T-helper 2 cell treated with Interferon-gamma antibody and Interleukin-4, amounts not matched to agents 5 μg/mL and 100 μg/mL, for 36 hours (primary cell): ENCODE measurements at regions not wholly inside any gene's neighbourhood (a gene's known extent, or its start where the extent isn't known, plus 50 kb on each side); places are given as distances from the start of the nearest gene placed in this dataset.

Experiments used
- DNase-seq: peaks from one replicate; pipeline ENCODE4 v3.0.0; 2021; ENCODE audit warnings: low spot score
- H3K27ac Mint-ChIP-seq: one replicate; pipeline ENCODE4 v1.8.0; 2021; ENCODE audit warnings: mild to moderate bottlenecking, mixed read lengths
- H3K27me3 Mint-ChIP-seq: one replicate; pipeline ENCODE4 v1.8.0; 2021; ENCODE audit warnings: low read depth, mixed read lengths
- H3K36me3 Mint-ChIP-seq: one replicate; pipeline ENCODE4 v1.8.0; 2021; ENCODE audit warnings: low read depth, mixed read lengths
- H3K4me1 Mint-ChIP-seq: one replicate; pipeline ENCODE4 v1.8.0; 2021; ENCODE audit warnings: low read depth, mixed read lengths
- H3K4me3 Mint-ChIP-seq: one replicate; pipeline ENCODE4 v1.8.0; 2022; ENCODE audit warnings: mild to moderate bottlenecking, moderate library complexity, mixed read lengths
- H3K9me3 Mint-ChIP-seq: one replicate; pipeline ENCODE4 v1.8.0; 2021; ENCODE audit warnings: mixed read lengths

DNA sequence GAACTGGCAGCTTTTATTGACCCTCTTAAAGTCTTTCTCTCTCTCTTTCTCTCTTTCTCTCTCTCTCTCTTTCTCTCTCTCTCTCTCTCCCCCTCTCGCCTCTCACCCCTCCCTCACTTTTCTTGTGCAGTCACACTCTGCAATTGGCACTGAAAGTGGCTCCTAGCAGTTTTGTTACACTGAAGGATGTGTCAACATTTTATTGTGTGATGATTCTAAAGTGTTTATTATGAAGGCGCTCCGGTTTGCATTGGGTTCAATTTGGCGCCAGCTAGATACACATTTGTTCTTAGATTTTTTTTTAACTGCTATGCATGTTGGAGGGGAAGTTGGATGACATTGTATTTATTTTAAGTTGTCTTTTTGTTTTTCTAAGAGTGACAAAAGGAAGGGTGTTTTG is 64.0 kb upstream of the CHRM3 start:
- no peaks in the 10 kb centered on the region for H3K4me1 Mint-ChIP-seq
- H3K9me3 Mint-ChIP-seq, result no peaks in the 10 kb centered on the region
- no peak overlapping the region for H3K27ac Mint-ChIP-seq
- H3K36me3 Mint-ChIP-seq, result no peaks in the 10 kb centered on the region
- H3K4me3 Mint-ChIP-seq, result no peak overlapping the region
- no peaks in the 10 kb centered on the region for H3K27me3 Mint-ChIP-seq
- no peak for DNase-seq

DNA sequence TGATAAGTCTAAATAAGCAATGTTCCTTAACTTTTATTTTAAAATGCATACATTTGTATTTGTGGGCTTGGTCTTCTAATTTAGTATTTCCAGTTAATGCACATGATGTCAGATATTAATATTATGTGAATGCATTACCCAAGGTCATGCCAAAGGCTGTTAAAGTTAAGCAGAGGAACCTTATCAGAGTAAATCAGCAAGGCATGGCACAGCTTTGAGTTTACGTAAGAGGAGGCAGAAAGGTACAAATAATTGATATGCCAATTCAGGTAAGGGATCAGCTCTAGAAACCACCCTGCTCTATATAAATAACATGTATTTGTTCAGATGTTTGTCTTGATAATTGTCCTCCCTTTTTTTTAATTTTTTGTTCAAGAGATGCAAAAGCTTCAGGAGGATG is 64.5 kb upstream of the CHRM3 start:
- no peaks in the 10 kb centered on the region for H3K4me1 Mint-ChIP-seq

DNA sequence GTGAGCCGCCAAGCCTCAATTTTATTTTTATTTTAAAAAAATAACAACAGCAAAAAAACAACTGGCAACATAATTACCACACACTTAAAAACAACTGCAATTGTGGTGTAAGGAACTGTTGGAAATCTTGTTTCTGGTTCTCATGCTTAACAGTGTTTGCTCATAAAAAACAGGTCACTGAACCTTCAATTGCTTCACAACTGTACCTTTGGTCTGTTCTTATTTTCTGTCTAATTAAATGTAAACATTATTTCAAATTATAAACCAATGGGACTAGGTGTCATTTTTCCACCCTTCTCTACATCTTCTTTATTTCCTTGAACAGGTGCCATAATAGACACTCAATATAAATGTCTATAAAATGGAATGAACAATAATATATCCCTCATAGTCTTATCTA is 68.4 kb upstream of the CHRM3 start:
- no peak for DNase-seq
- H3K36me3 Mint-ChIP-seq, result no peaks in the 10 kb centered on the region

More for the DNA sequence above, 64.5 kb upstream of the CHRM3 start:
- H3K27ac Mint-ChIP-seq, result no peak overlapping the region
- no peaks in the 10 kb centered on the region for H3K27me3 Mint-ChIP-seq
- no peaks in the 10 kb centered on the region for H3K36me3 Mint-ChIP-seq
- DNase-seq, result no peak
- no peaks in the 10 kb centered on the region for H3K9me3 Mint-ChIP-seq
- no peak overlapping the region for H3K4me3 Mint-ChIP-seq

DNA sequence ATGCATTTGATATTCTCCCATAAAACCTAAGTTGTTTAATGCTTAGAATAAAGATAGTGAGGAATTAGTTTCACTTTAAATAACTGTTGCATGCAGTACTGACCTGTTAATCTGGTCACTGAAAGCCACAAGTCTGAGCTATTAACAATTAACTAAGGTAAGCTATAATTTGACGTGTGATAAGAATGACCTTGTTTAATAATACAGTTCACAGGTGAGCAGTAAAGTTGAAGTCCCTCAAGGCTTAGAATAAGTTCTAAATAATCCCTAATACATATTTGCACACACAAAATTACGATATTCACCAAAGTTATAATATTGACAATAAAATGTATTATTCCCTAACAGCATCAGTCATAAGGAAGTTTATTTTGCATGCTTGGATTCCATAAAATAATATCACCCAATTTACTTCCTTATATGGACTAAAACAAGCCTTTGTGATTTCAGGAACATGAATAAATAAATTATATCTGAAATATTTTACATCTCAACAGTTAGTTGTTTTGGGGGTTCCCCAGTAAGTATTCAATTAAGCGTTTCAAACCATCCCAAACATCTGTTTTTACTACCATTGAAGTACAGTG is 70.6 kb upstream of the CHRM3 start:
- DNase-seq, result no peak
- no peak overlapping the region for H3K4me3 Mint-ChIP-seq
- no peaks in the 10 kb centered on the region for H3K36me3 Mint-ChIP-seq
- no peaks in the 10 kb centered on the region for H3K9me3 Mint-ChIP-seq
- no peaks in the 10 kb centered on the region for H3K4me1 Mint-ChIP-seq
- H3K27me3 Mint-ChIP-seq, result no peaks in the 10 kb centered on the region
- H3K27ac Mint-ChIP-seq, result no peak overlapping the region

More for the DNA sequence above, 68.4 kb upstream of the CHRM3 start:
- Mint-ChIP-seq H3K4me3 (no peak overlapping the region), H3K27ac (no peak overlapping the region), H3K9me3 (no peaks in the 10 kb centered on the region), H3K4me1 (no peaks in the 10 kb centered on the region), H3K27me3 (no peaks in the 10 kb centered on the region)

DNA sequence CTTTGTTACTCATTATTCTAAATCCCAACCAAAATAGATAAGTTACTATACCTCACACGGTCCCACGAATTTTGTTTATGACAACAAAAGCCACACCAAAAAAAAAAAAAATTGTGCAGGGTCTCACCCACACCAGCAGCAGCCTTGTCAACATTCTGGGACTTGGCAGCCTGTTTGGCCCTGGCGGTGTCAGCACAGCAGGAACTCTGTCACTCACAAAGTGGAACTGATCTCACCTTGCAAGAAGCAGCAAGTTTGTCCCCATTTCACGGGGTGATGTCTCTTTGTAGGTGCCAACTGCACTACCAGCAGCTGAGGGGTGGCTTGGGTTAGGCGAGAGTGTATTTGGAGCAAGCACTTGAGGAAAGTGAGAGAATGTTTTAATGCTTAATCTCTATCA is 75.0 kb upstream of the CHRM3 start:
- H3K36me3 Mint-ChIP-seq, result no peaks in the 10 kb centered on the region
- no peaks in the 10 kb centered on the region for H3K27me3 Mint-ChIP-seq
- DNase-seq, result no peak
- no peaks in the 10 kb centered on the region for H3K9me3 Mint-ChIP-seq
- no peak overlapping the region for H3K27ac Mint-ChIP-seq
- H3K4me1 Mint-ChIP-seq, result no peaks in the 10 kb centered on the region
- no peak overlapping the region for H3K4me3 Mint-ChIP-seq

DNA sequence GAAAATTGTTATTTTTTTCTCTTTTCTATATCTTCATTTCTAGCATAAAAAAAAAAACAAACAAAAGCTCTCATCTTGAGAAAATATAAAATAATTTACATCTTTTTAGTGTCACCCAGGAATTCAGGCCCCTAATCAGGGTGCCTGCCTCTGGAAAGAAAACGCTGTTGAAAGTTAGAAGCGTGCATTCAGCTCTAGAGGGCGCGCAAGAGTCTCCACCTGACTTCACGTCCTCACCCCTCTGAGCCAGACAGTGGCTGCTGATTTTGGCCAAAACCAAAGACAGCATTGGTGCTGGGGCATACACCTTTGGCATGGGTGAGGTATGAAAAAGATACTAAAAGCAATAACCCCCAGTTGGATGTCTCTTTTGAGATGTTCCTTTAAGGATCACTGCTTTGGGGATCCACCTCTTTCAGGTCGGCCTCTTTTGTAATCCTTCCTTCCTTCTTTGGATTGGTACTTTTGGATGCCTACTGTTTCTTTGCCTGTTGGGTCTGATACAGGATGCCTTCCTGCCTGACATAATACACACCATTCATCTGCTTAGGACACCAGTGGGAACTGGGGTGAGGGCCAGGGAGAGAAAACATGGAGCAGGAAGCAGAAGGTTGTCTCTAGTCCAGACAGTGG is 77.6 kb upstream of the CHRM3 start:
- Mint-ChIP-seq H3K27ac (no peak overlapping the region), H3K27me3 (no peaks in the 10 kb centered on the region)

DNA sequence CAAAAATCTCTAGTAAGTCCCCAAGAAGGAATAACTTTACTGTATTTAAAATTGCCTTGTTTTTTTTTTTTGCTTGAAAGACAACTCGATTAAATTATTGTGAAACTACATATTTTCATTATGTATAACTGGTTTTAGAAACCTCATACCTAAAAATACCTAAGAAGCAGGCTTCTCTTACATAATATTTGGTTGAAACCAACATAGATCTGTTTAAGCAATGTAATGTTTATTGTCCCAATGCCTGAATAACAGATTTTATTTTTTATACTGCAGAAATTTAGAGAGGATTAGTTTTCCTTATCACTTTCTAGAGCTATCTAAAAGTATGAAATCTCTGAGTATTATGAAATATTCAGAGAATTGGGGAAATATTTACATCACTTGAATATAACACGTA is 78.5 kb upstream of the CHRM3 start:
- no peaks in the 10 kb centered on the region for H3K27me3 Mint-ChIP-seq
- no peaks in the 10 kb centered on the region for H3K9me3 Mint-ChIP-seq
- H3K27ac Mint-ChIP-seq, result no peak overlapping the region
- no peaks in the 10 kb centered on the region for H3K4me1 Mint-ChIP-seq
- no peaks in the 10 kb centered on the region for H3K36me3 Mint-ChIP-seq
- H3K4me3 Mint-ChIP-seq, result no peak overlapping the region
- DNase-seq, result no peak

More for the DNA sequence above, 77.6 kb upstream of the CHRM3 start:
- no peaks in the 10 kb centered on the region for H3K4me1 Mint-ChIP-seq
- DNase-seq, result no peak
- no peaks in the 10 kb centered on the region for H3K9me3 Mint-ChIP-seq
- no peak overlapping the region for H3K4me3 Mint-ChIP-seq
- H3K36me3 Mint-ChIP-seq, result no peaks in the 10 kb centered on the region

DNA sequence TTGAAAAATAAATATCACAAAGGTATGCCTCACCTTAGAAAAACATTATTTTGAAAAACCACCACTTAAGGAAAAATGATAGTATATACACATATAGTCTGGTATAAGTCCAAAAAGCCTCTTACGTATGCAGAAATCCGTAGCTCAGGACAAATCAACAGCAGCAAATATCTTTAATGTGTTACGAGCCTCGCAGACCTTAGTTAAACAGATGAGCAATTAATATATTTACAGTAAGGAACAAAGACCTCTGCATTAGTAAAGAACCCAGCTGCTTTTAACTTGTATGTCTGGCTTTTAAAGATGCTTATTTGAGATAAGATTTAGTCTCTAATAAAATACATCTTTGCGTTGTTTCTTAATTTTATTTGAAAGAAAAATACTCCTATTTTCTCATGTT is 79.9 kb upstream of the CHRM3 start:
- Mint-ChIP-seq H3K27me3 (no peaks in the 10 kb centered on the region), H3K9me3 (no peaks in the 10 kb centered on the region), H3K4me1 (no peaks in the 10 kb centered on the region), H3K4me3 (no peak overlapping the region), H3K27ac (no peak overlapping the region), H3K36me3 (no peaks in the 10 kb centered on the region)
- no peak for DNase-seq

DNA sequence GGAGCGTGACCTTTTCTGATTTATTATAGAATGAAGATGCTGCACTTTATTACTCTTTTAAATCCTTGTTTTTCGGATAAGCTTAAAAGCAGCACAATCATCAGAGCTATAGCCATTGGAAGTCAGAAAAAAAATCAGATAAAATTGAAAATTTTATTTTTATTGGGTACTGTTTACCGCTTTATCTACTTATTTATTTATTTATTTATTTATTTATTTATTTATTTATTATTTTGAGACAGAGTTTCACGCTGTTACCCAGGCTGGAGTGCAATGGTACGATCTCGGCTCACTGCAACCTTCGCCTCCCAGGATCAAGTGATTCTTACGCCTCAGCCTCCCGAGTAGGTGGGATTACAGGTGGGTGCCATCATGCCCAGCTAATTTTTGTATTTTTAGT is 83.1 kb upstream of the CHRM3 start:
- no peak for DNase-seq
- Mint-ChIP-seq H3K4me3 (no peak overlapping the region), H3K36me3 (no peaks in the 10 kb centered on the region), H3K27ac (no peak overlapping the region), H3K9me3 (no peaks in the 10 kb centered on the region), H3K27me3 (no peaks in the 10 kb centered on the region), H3K4me1 (no peaks in the 10 kb centered on the region)

DNA sequence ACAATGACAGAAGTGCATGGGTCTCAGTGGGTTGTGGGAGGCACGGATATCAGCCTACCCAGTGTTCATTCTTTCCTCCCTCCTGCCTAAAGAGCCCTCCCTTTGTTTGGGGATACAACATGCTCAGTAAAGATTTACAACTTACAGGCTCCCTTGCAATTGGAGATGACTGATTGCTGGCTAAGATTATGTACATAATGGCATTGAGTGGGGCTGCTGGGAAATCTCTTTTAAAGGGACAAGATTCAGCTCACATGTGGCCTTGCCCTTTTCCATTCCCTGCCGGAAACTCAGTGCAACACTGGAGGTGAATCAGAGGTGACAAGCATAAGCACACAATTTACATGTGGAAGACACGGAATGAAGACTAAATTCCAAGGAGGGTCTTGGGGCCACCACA is 83.7 kb upstream of the CHRM3 start:
- no peaks in the 10 kb centered on the region for H3K36me3 Mint-ChIP-seq
- H3K27me3 Mint-ChIP-seq, result no peaks in the 10 kb centered on the region
- no peak for DNase-seq
- H3K9me3 Mint-ChIP-seq, result no peaks in the 10 kb centered on the region
- H3K4me1 Mint-ChIP-seq, result no peaks in the 10 kb centered on the region
- no peak overlapping the region for H3K27ac Mint-ChIP-seq
- H3K4me3 Mint-ChIP-seq, result no peak overlapping the region

DNA sequence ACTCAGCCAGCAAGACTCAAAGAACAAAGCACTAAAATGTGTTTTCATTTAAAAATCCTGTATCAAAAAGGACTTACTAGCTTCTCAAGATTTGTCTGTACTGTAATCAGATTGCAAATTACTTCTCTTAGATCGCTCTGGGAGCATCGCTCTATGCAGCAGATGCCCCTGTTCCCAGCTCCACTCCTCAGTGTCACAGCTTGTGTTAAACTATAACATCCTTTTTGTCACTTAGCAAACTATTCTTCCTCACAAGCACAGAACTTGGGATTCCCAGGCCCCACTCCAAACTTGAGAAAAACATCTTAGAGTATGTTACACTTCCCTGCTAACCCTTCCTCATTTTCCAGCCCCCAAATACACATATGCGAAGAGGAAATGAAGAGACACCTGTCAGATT is 85.1 kb upstream of the CHRM3 start:
- no peak overlapping the region for H3K4me3 Mint-ChIP-seq
- H3K36me3 Mint-ChIP-seq, result no peaks in the 10 kb centered on the region
- no peak overlapping the region for H3K27ac Mint-ChIP-seq
- H3K9me3 Mint-ChIP-seq, result no peaks in the 10 kb centered on the region
- H3K4me1 Mint-ChIP-seq, result no peaks in the 10 kb centered on the region
- no peaks in the 10 kb centered on the region for H3K27me3 Mint-ChIP-seq
- DNase-seq, result no peak

DNA sequence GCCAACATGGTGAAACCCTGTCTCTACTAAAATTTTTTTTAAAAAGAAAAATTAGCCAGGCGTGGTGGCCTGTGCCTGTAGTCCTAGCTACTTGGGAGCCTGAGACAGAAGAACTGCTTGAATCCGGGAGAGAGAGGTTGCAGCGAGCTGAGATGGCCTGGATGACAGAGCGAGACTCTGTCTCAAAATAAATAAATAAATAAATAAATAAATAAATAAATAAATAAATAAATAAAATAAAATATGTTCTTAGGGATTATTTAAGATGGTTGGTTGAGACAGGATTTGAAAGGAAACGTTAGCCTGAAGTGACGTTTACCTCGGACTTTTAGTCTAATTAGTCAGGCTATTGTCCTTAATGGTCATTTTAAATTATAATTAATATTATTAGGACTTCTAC is 88.5 kb upstream of the CHRM3 start:
- no peak for DNase-seq
- no peak overlapping the region for H3K4me3 Mint-ChIP-seq
- no peaks in the 10 kb centered on the region for H3K4me1 Mint-ChIP-seq
- H3K27me3 Mint-ChIP-seq, result no peaks in the 10 kb centered on the region
- no peaks in the 10 kb centered on the region for H3K36me3 Mint-ChIP-seq
- no peak overlapping the region for H3K27ac Mint-ChIP-seq
- no peaks in the 10 kb centered on the region for H3K9me3 Mint-ChIP-seq

DNA sequence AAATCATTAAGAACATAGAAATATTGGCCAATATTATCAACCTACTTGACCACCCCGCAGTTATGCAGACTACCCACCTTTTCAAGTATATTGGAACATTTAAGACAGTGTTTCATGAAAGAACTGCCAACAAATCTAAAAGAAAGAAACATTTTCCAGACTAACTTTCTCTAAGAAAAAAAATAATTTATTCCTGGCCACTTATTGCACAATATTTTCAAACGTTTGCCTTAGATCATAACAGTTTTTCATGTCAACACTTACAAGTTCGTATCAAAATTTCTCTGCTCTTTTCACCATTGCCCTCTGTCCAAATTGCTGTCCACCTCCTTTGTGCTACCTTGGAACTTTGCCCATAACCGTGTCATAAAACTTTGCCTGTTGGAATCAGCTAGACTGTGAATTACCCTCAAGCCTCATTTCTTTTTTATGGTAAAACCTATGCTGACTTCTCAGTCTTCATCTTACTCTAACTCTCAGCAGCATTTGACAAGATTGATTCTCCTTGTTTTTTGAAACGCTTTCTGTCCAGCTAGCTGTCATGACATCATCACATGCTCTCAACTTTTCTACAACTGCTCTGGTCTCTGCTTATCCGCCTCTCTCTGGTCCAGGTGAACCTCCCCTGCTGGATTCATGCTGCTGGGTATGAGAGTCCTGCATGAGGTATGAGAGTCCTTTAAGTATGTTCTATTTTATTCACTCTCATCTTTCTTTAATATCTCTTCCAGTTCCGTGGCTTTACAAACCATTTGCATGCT is 92.8 kb upstream of the CHRM3 start:
- Mint-ChIP-seq H3K4me3 (no peak overlapping the region), H3K36me3 (no peaks in the 10 kb centered on the region), H3K27ac (no peak overlapping the region), H3K27me3 (no peaks in the 10 kb centered on the region), H3K9me3 (no peaks in the 10 kb centered on the region), H3K4me1 (no peaks in the 10 kb centered on the region)
- DNase-seq, result no peak

DNA sequence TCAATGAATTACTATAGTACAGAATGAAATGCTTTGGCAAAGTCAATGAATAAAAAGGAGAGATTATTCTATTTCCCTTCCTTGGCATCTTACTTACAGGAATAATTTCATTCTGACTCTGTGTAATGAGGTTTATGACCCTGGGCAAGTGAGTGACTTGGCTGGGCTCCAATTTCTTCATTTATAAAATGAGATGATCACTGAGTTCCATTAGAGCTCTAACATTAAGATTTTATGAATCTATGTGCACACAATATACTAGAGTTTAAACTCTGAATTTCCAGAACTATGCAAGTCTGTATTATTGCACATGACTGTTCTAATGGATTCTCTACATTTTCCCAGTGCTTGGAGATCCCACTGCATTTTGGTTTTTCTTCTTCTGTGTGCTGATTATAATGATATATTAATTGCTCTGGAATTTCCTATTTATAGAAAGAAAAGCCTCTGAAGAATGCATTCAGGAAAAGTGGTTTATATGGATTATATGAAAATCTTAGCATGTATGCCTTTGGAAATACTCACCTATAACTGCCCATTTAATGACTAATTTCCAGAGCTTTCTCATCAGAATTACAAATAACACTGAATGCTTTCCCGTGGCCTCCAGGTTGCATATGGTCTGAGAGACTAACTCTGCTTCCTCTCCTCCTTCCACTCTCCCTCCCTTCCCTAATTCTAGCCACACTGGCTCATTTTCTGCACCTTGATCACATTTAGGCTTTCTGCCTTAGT is 97.4 kb upstream of the CHRM3 start:
- DNase-seq, result no peak
- Mint-ChIP-seq H3K4me1 (no peaks in the 10 kb centered on the region), H3K4me3 (no peak overlapping the region), H3K27me3 (no peaks in the 10 kb centered on the region), H3K27ac (no peak overlapping the region), H3K9me3 (no peaks in the 10 kb centered on the region), H3K36me3 (no peaks in the 10 kb centered on the region)
